ENCODE measurements at regions not wholly inside any gene's neighbourhood (a gene's known extent, or its start where the extent isn't known, plus 50 kb on each side); places are given as distances from the start of the nearest gene placed in this dataset.

DNA sequence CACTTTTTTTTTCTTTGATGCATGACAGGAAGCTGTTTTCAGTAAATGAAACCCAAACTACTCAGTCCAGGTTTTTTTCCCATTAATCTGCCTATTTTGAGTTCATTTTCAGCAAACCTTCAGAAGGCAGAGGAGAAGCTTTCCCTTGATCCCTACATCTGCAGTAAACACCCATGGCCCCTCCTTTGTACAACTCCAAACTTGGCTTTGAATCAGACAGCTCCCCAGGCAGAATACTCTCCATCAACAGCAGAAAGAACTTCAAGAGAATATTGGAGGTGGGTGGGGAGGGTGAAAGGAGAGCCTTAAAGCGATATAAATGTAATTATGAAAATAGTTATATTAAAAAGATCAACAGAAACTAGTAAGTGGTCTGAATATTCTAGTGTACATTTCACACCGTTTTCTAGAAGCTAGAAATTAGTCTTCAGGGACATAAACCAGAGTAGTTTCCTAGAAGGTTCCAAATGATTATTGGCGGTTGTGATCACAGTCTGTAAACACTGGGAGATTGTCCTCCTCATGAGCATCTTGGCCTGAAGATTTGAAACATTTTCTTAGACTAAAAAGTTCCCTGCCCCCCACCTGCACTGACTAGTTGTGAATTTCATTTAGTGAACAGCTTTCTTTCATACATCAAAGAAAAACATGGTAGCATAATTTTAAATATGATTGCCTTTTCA, 75.1 kb upstream of the STK39 start:
- Histone ChIP-seq H3K27me3 (ENCODE audit: insufficient read depth, low read length) (no peaks in the 10 kb centered on the region), H3K36me3 (ENCODE audit: control insufficient read depth in 1 of 2, insufficient read depth in 2 of 2, low read length in 2 of 2) (no peaks in the 10 kb centered on the region), H3K9me2 (ENCODE audit: insufficient read depth) (no peaks in the 10 kb centered on the region), H3K9ac (ENCODE audit: low read length) (no peak overlapping the region), H2AFZ (ENCODE audit: low read depth, low read length, poor library complexity, severe bottlenecking) (no peak overlapping the region), H3K27ac (ENCODE audit: low read depth, low read length) (no peak overlapping the region), H4K20me1 (ENCODE audit: insufficient read depth) (no peaks in the 10 kb centered on the region), H3K4me1 (ENCODE audit: control insufficient read depth in 1 of 2, insufficient read depth in 2 of 2, low read length in 2 of 2) (no peaks in the 10 kb centered on the region), H3K4me2 (ENCODE audit: low read length) (no peak overlapping the region), H3K9me3 (ENCODE audit: control insufficient read depth in 1 of 2, insufficient read depth in 1 of 2, low read depth in 1 of 2, low read length in 2 of 2) (no peaks in the 10 kb centered on the region), H3K4me3 (replicated peaks in 1 of 2; ENCODE audit: low read depth in 1 of 2, low read length in 2 of 2) (no peak overlapping the region), H3K79me2 (ENCODE audit: insufficient read depth, low read length) (no peaks in the 10 kb centered on the region)
- BruUV-seq (replicated peaks) = no TSS peak
- ATAC-seq = no peak
- ChIA-PET CTCF (interaction anchor here (1.6 kb wide), 1 partner anchor 14 kb away, joined by 5 read pairs; no protein-coding TSS in a partner anchor), POLR2A (no interaction called here), RAD21 (ENCODE audit: low non-redundant PET in 1 of 2, low total read pairs in 2 of 2, uncharacterized antibody in 2 of 2, unreplicated experiment in 2 of 2) (no interaction called here)
- DNase-seq (ENCODE audit: low read depth, low spot score) = no peak
- intact Hi-C loops (cut with micrococcal nuclease) = loop anchor here (5.0 kb wide), 1 partner anchor 170 kb away; no protein-coding TSS in a partner anchor
- TF ChIP-seq FOSL1 (IDR thresholded peaks at IDR 0.05; ENCODE audit: low read depth) = no peak
- TF ChIP-seq, protein P1, sequence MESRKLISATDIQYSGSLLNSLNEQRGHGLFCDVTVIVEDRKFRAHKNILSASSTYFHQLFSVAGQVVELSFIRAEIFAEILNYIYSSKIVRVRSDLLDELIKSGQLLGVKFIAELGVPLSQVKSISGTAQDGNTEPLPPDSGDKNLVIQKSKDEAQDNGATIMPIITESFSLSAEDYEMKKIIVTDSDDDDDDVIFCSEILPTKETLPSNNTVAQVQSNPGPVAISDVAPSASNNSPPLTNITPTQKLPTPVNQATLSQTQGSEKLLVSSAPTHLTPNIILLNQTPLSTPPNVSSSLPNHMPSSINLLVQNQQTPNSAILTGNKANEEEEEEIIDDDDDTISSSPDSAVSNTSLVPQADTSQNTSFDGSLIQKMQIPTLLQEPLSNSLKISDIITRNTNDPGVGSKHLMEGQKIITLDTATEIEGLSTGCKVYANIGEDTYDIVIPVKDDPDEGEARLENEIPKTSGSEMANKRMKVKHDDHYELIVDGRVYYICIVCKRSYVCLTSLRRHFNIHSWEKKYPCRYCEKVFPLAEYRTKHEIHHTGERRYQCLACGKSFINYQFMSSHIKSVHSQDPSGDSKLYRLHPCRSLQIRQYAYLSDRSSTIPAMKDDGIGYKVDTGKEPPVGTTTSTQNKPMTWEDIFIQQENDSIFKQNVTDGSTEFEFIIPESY (IDR thresholded peaks at IDR 0.05; ENCODE audit: extremely low read depth, insufficient replicate concordance, low read length) = no peak
- no peak for TF ChIP-seq POLR2A (IDR thresholded peaks at IDR 0.05; ENCODE audit: borderline replicate concordance, extremely low read depth, insufficient read depth, insufficient read length)
- no peak for TF ChIP-seq CBX3 (IDR thresholded peaks at IDR 0.05; ENCODE audit: low read depth)
- TF ChIP-seq, protein P2, sequence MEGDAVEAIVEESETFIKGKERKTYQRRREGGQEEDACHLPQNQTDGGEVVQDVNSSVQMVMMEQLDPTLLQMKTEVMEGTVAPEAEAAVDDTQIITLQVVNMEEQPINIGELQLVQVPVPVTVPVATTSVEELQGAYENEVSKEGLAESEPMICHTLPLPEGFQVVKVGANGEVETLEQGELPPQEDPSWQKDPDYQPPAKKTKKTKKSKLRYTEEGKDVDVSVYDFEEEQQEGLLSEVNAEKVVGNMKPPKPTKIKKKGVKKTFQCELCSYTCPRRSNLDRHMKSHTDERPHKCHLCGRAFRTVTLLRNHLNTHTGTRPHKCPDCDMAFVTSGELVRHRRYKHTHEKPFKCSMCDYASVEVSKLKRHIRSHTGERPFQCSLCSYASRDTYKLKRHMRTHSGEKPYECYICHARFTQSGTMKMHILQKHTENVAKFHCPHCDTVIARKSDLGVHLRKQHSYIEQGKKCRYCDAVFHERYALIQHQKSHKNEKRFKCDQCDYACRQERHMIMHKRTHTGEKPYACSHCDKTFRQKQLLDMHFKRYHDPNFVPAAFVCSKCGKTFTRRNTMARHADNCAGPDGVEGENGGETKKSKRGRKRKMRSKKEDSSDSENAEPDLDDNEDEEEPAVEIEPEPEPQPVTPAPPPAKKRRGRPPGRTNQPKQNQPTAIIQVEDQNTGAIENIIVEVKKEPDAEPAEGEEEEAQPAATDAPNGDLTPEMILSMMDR (IDR thresholded peaks at IDR 0.05 in 2 of 3, conservative IDR thresholded peaks at IDR 0.05 in 1 of 3; ENCODE audit: borderline replicate concordance in 1 of 3, insufficient read depth in 1 of 3, low read depth in 2 of 3, low read length in 2 of 3) = no peak
- TF ChIP-seq TCF7L2 (IDR thresholded peaks at IDR 0.05; ENCODE audit: borderline replicate concordance, extremely low read depth, insufficient read depth, insufficient read length) = no peak
- TF ChIP-seq SRF (IDR thresholded peaks at IDR 0.05; ENCODE audit: low read depth) = no peak
- no peak for TF ChIP-seq EZH2 (IDR thresholded peaks at IDR 0.05)
- no peak for TF ChIP-seq POLR2AphosphoS5 (IDR thresholded peaks at IDR 0.05; ENCODE audit: low read depth, low read length)
- TF ChIP-seq JUND (IDR thresholded peaks at IDR 0.05) = no peak
- TF ChIP-seq, protein P3, sequence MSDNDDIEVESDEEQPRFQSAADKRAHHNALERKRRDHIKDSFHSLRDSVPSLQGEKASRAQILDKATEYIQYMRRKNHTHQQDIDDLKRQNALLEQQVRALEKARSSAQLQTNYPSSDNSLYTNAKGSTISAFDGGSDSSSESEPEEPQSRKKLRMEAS (IDR thresholded peaks at IDR 0.05) = no peak
- TF ChIP-seq RAD21 (IDR thresholded peaks at IDR 0.05; ENCODE audit: low read depth) = no peak
- TF ChIP-seq EGR1 (IDR thresholded peaks at IDR 0.05; ENCODE audit: low read depth) = no peak
- no peak for TF ChIP-seq EZH2phosphoT487 (IDR thresholded peaks at IDR 0.05; ENCODE audit: borderline replicate concordance)
- TF ChIP-seq, protein P4, sequence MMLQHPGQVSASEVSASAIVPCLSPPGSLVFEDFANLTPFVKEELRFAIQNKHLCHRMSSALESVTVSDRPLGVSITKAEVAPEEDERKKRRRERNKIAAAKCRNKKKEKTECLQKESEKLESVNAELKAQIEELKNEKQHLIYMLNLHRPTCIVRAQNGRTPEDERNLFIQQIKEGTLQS (IDR thresholded peaks at IDR 0.05) = no peak
- TF ChIP-seq SP1 (IDR thresholded peaks at IDR 0.05; ENCODE audit: low read depth) = no peak
- no peak for TF ChIP-seq SIN3A (IDR thresholded peaks at IDR 0.05; ENCODE audit: low read depth)
- no peak for TF ChIP-seq ZFX (IDR thresholded peaks at IDR 0.05)
- TF ChIP-seq ELF1 (IDR thresholded peaks at IDR 0.05; ENCODE audit: borderline replicate concordance, low read depth) = no peak

All from HCT116 (cell line).